Central memory CD8-positive, alpha-beta T cell (primary cell): ENCODE measurements at regions not wholly inside any gene's neighbourhood (a gene's known extent, or its start where the extent isn't known, plus 50 kb on each side); places are given as distances from the start of the nearest gene placed in this dataset.

ENCODE experiments used
- ATAC-seq: fragments of 150-1000 bp; cut with Tn5 transposase; replicated peaks from 2 replicates; pipeline ENCODE4 v1.10.0; 2022; ENCODE audit warnings: mild to moderate bottlenecking, moderate FRiP score, moderate number of reproducible peaks; ENCODE audit not compliant: poor library complexity, severe bottlenecking; ENCODE audit errors: extremely low read depth
- DNase-seq, 2 donors: peaks; one replicate each; pipeline ENCODE4 v3.0.0; 2021; ENCODE audit warnings: low spot score in 2 of 2
- H3K27ac Mint-ChIP-seq: one replicate; pipeline ENCODE4 v1.8.0; 2022; ENCODE audit warnings: low read depth, mild to moderate bottlenecking, moderate library complexity, mixed read lengths
- H3K27me3 Mint-ChIP-seq: one replicate; pipeline ENCODE4 v1.8.0; 2022; ENCODE audit warnings: mixed read lengths
- H3K36me3 Mint-ChIP-seq: one replicate; pipeline ENCODE4 v1.8.0; 2022; ENCODE audit warnings: mild to moderate bottlenecking, moderate library complexity, mixed read lengths; ENCODE audit not compliant: insufficient read depth
- H3K4me1 Mint-ChIP-seq: one replicate; pipeline ENCODE4 v1.8.0; 2022; ENCODE audit warnings: mixed read lengths
- H3K4me3 Mint-ChIP-seq: one replicate; pipeline ENCODE4 v1.8.0; 2022; ENCODE audit warnings: mild to moderate bottlenecking, moderate library complexity, mixed read lengths
- H3K9me3 Mint-ChIP-seq: one replicate; pipeline ENCODE4 v1.8.0; 2022; ENCODE audit warnings: mixed read lengths

DNA sequence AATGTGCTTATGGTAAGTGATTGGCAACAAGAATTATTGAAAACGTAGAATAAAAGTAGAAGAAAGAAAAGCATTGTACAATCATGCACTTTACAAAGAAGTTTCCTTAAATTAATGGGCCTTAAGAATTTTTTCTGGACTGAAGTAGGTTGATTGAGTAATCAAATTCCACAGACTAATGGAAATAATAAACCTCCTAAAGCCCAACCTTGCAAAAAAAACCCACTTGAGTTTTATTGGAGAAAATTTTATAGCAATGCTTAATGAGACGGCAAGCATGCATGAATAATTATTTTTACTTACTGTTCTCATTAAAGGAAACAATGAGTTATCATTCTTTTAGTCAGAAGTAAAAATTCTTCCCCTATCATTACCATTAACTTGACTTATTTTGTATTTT lies 676.1 kb upstream of the C9orf72 start:
- ATAC-seq = no peak
- Mint-ChIP-seq H3K9me3 (peaks cover 5% of the 10 kb centered on the region), H3K27me3 (no peaks in the 10 kb centered on the region), H3K27ac (no peak overlapping the region), H3K4me3 (no peak overlapping the region), H3K36me3 (no peaks in the 10 kb centered on the region), H3K4me1 (no peaks in the 10 kb centered on the region)
- DNase-seq = no peak

- no peak for DNase-seq
- H3K36me3 Mint-ChIP-seq = peaks cover 2% of the 10 kb centered on the region
- no peak overlapping the region for H3K4me3 Mint-ChIP-seq
- peaks cover 12% of the 10 kb centered on the region for H3K9me3 Mint-ChIP-seq
- no peak overlapping the region for H3K27ac Mint-ChIP-seq
- no peak for ATAC-seq
- H3K4me1 Mint-ChIP-seq = no peaks in the 10 kb centered on the region
- no peaks in the 10 kb centered on the region for H3K27me3 Mint-ChIP-seq
Observed at GRCh38 chr9:28255174-28255573, 681.9 kb upstream of the C9orf72 start.

DNA sequence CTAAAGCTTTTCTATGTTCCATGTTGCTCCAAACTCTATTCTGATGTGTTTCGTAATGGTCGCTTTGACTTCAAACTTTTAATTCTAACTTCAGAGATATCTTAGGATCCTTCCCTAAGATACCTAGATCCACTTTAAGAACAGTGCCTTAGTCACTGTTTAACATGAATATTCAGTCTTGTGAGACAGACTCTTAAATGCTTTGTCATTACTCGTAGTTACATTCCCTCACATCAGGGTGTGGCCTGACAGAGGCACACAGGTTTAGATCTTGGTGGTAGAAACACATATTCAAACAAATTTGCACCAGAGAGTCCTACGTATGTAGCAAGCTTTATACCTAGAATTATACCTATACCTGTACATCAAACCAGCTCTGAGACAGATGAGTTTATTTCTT lies 687.0 kb upstream of the C9orf72 start:
- no peaks in the 10 kb centered on the region for H3K27me3 Mint-ChIP-seq
- no peak overlapping the region for H3K27ac Mint-ChIP-seq
- H3K4me1 Mint-ChIP-seq = no peaks in the 10 kb centered on the region
- no peak for DNase-seq
- ATAC-seq = no peak
- H3K9me3 Mint-ChIP-seq = peaks cover 22% of the 10 kb centered on the region
- H3K36me3 Mint-ChIP-seq = peaks cover 2% of the 10 kb centered on the region
- no peak overlapping the region for H3K4me3 Mint-ChIP-seq

DNA sequence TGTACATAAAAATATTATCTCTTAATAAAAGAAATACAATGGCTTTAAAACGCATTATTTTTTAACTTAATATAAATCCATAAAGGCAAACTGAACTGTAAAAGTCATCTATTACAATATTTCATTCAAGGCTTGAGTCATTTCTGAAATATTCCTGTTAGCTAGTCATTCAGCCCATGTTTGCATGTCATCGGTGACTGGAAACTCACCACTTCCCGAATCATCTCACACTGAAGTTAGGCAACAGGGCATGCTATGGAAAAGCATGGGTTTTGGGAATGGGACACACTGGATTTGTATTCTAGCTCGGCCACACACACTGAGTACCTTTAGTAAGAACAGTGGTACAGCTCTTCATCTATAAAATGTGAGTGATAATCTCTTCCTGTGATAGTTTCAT lies 691.1 kb upstream of the C9orf72 start:
- Mint-ChIP-seq H3K27ac (no peak overlapping the region), H3K9me3 (peaks cover 19% of the 10 kb centered on the region), H3K27me3 (no peaks in the 10 kb centered on the region), H3K36me3 (no peaks in the 10 kb centered on the region), H3K4me1 (no peaks in the 10 kb centered on the region), H3K4me3 (no peak overlapping the region)
- ATAC-seq = no peak
- DNase-seq = no peak

DNA sequence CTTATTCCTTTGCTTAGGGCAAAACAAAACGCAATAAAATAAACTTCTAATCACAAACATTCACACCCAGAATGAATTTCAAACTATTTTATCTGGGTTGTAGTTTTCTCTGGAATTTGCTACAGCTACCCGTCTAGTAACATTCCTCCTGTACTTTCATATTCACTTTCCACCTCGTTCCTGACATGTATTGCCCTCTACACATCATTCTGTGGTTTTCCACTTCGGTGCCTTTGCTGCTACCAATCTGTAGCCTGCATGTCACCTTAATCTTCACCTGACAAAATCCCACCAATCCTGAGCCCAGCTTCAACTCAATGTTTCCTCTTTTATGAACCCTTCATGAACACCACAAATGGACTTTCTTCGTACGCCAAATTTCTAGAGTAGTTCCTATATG lies 694.1 kb upstream of the C9orf72 start:
- H3K4me1 Mint-ChIP-seq = no peaks in the 10 kb centered on the region
- no peaks in the 10 kb centered on the region for H3K36me3 Mint-ChIP-seq
- no peak overlapping the region for H3K4me3 Mint-ChIP-seq
- DNase-seq (no peak), ATAC-seq (no peak)
- H3K27me3 Mint-ChIP-seq = no peaks in the 10 kb centered on the region
- H3K27ac Mint-ChIP-seq = no peak overlapping the region
- peaks cover 25% of the 10 kb centered on the region for H3K9me3 Mint-ChIP-seq

DNA sequence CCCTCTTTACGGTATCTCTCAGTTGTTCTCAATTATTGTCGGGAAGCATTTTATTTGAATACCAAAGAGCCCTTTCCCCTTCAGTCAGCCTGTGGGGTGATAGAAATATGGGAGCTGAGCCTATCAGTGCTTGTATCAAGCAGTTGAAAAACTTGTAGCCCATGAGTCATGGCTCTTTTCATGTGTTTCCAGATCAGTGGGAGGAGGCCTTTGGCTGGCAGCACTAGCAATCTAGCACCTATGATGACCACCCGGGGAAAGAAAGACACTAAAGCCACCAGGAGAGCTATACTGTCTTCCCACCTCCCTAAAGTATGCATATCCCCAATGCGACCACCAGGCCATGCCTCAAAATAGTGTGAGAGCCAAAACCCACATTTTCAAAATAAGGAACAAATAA lies 696.9 kb upstream of the C9orf72 start:
- Mint-ChIP-seq H3K27me3 (no peaks in the 10 kb centered on the region), H3K4me3 (no peak overlapping the region), H3K4me1 (no peaks in the 10 kb centered on the region), H3K27ac (no peak overlapping the region), H3K36me3 (peaks cover 2% of the 10 kb centered on the region), H3K9me3 (peaks cover 22% of the 10 kb centered on the region)
- DNase-seq (no peak), ATAC-seq (no peak)

- H3K4me3 Mint-ChIP-seq = no peak overlapping the region
- H3K36me3 Mint-ChIP-seq = peaks cover 2% of the 10 kb centered on the region
- ATAC-seq (no peak), DNase-seq (no peak)
- H3K9me3 Mint-ChIP-seq = peaks cover 30% of the 10 kb centered on the region
- no peak overlapping the region for H3K27ac Mint-ChIP-seq
- H3K27me3 Mint-ChIP-seq = no peaks in the 10 kb centered on the region
- no peaks in the 10 kb centered on the region for H3K4me1 Mint-ChIP-seq
Observed at GRCh38 chr9:28272127-28272526, 698.8 kb upstream of the C9orf72 start.

DNA sequence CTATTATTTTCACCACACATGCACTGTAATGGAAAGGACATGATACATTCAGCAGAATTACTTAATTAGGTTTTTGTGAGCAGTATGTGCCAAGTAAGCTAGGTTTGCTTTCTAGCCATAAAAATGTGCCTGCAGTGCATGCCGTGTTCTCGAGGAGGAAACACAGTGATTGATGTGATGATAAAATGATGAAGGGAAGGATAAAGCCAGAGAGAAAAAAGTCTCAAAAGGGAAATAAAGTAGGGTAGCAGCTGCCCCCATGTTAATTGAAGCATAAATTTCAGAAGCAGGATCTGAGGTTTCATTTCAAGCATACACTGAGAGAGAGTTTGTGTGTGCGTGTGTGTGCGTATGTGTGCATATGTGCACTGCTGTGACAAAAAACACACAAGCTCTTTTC lies 714.2 kb upstream of the C9orf72 start:
- DNase-seq (no peak), ATAC-seq (no peak)
- H3K4me1 Mint-ChIP-seq = no peaks in the 10 kb centered on the region
- no peaks in the 10 kb centered on the region for H3K27me3 Mint-ChIP-seq
- no peak overlapping the region for H3K27ac Mint-ChIP-seq
- no peak overlapping the region for H3K4me3 Mint-ChIP-seq
- no peaks in the 10 kb centered on the region for H3K36me3 Mint-ChIP-seq
- peaks cover 17% of the 10 kb centered on the region for H3K9me3 Mint-ChIP-seq

GRCh38 chr9:28289746-28290145 lies 716.5 kb upstream of the C9orf72 start:
- Mint-ChIP-seq H3K36me3 (no peaks in the 10 kb centered on the region), H3K27ac (no peak overlapping the region), H3K4me3 (no peak overlapping the region), H3K4me1 (no peaks in the 10 kb centered on the region), H3K9me3 (peaks cover 11% of the 10 kb centered on the region), H3K27me3 (no peaks in the 10 kb centered on the region)
- no peak for DNase-seq
- ATAC-seq = no peak

DNA sequence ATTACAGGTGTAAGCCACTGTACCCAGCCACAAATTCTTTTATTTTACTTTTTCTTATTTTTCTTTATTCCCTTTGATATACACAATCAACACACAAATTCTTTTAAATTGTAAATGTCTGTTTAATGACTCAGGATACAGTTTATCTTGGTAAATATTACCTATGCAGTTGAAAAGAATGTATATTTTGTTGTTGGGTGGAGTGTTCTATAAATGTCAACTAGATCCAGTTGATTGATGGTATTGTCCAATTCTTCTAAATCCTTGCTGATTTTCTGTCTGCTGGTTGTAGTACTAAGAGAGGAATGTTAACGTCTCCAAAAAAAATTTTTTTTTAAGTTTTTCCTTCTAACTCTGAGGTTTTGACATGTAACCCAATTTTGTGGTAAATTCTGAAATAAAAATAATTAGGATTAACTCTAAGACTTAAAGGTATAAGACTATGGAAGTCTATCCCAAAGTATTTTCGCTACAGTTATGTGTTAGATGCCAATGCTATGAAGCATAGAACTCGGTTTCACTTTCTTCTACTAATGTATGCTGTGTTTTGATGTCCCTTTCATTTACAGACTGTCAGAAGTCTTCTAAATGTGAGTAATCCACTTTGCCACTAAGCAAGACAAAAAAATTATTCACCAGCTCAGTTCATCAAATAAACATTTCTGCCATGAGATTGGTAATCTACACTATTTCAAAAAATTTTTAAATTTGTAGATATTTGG lies 720.2 kb upstream of the C9orf72 start:
- Mint-ChIP-seq H3K27ac (no peak overlapping the region), H3K9me3 (peaks cover 5% of the 10 kb centered on the region), H3K36me3 (no peaks in the 10 kb centered on the region), H3K4me3 (no peak overlapping the region), H3K27me3 (no peaks in the 10 kb centered on the region), H3K4me1 (no peaks in the 10 kb centered on the region)
- no peak for ATAC-seq
- DNase-seq = no peak

- no peak overlapping the region for H3K4me3 Mint-ChIP-seq
- peaks cover 10% of the 10 kb centered on the region for H3K9me3 Mint-ChIP-seq
- no peak for ATAC-seq
- no peaks in the 10 kb centered on the region for H3K36me3 Mint-ChIP-seq
- no peaks in the 10 kb centered on the region for H3K4me1 Mint-ChIP-seq
- no peak overlapping the region for H3K27ac Mint-ChIP-seq
- H3K27me3 Mint-ChIP-seq = no peaks in the 10 kb centered on the region
- DNase-seq = no peak
Observed at GRCh38 chr9:28301281-28301680, 728.0 kb upstream of the C9orf72 start.

DNA sequence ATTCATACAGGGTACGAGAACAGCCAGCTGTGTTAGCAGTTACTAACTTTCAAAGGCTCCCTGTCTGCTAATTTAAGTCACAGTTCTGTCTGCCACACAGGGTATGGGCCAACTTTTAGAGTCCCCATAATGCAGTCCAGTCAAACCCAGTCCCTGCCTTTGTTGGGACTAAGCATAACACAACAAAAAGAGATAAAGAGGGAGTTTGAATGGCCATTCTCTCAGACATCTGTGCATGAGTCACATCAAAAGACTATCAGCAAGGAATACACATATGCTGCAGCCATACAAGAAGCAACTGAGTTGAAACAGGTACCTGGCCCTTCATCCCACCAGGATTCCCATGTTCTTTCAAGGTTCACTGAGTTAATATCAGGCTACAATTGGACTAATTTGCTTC lies 744.5 kb upstream of the C9orf72 start:
- H3K9me3 Mint-ChIP-seq = no peaks in the 10 kb centered on the region
- no peaks in the 10 kb centered on the region for H3K27me3 Mint-ChIP-seq
- no peaks in the 10 kb centered on the region for H3K4me1 Mint-ChIP-seq
- DNase-seq (no peak), ATAC-seq (no peak)
- H3K4me3 Mint-ChIP-seq = no peak overlapping the region
- H3K27ac Mint-ChIP-seq = no peak overlapping the region
- H3K36me3 Mint-ChIP-seq = no peaks in the 10 kb centered on the region

GRCh38 chr9:28318515-28318914 lies 745.2 kb upstream of the C9orf72 start:
- H3K27ac Mint-ChIP-seq = no peak overlapping the region
- no peaks in the 10 kb centered on the region for H3K36me3 Mint-ChIP-seq
- no peak overlapping the region for H3K4me3 Mint-ChIP-seq
- H3K4me1 Mint-ChIP-seq = no peaks in the 10 kb centered on the region
- no peaks in the 10 kb centered on the region for H3K9me3 Mint-ChIP-seq
- no peak for DNase-seq
- H3K27me3 Mint-ChIP-seq = no peaks in the 10 kb centered on the region
- no peak for ATAC-seq

GRCh38 chr9:28319981-28320380 lies 746.7 kb upstream of the C9orf72 start:
- H3K27ac Mint-ChIP-seq = no peak overlapping the region

More at GRCh38 chr9:28319981-28320380, 746.7 kb upstream of the C9orf72 start:
- H3K9me3 Mint-ChIP-seq = no peaks in the 10 kb centered on the region
- H3K4me3 Mint-ChIP-seq = no peak overlapping the region
- ATAC-seq = no peak
- no peak for DNase-seq
- no peaks in the 10 kb centered on the region for H3K36me3 Mint-ChIP-seq
- no peaks in the 10 kb centered on the region for H3K4me1 Mint-ChIP-seq
- H3K27me3 Mint-ChIP-seq = no peaks in the 10 kb centered on the region
